IMR-90 (cell line): ENCODE measurements at regions not wholly inside any gene's neighbourhood (a gene's known extent, or its start where the extent isn't known, plus 50 kb on each side); places are given as distances from the start of the nearest gene placed in this dataset.

Experiments used
- ATAC-seq: fragments of 200-7000 bp; cut with Tn5 transposase; 2 replicates; pipeline ENCODE4 v1.9.1; 2020; ENCODE audit warnings: low read depth, mild to moderate bottlenecking, moderate library complexity
- BruUV-seq: library from RNA; stranded (reverse); fragments of 400-500 nt; replicated peaks from 2 replicates; lab custom pipeline; 2021; lab: Mats Ljungman, UMichigan
- CTCF ChIA-PET: fragments of 300-600 bp; formaldehyde crosslinking; extraction: SDS; loops from one replicate; lab custom pipeline; 2021; ENCODE audit warnings: antibody characterized with exemption; lab: Yijun Ruan, JAX
- POLR2A ChIA-PET: fragments of 300-600 bp; sonication (Branson Sonifier 250); formaldehyde crosslinking; loops from one replicate; lab custom pipeline; 2022; ENCODE audit warnings: antibody characterized with exemption; ENCODE audit not compliant: unreplicated experiment; lab: Charles Lee
- DNase-seq: peaks from one replicate; pipeline ENCODE4 v3.0.0; 2013
- H2AFZ ChIP-seq: replicated peaks from 2 replicates; pipeline ENCODE3; 2013; ENCODE audit warnings: low read length, mild to moderate bottlenecking; ENCODE audit not compliant: poor library complexity
- H2AK5ac ChIP-seq: 2 replicates; pipeline ENCODE4 v1.6.1; 2013; ENCODE audit warnings: low read depth, low read length, inconsistent platforms
- H2AK9ac ChIP-seq: replicated peaks from 2 replicates; pipeline ENCODE3; 2013; ENCODE audit warnings: mild to moderate bottlenecking, low read depth, low read length, moderate library complexity; ENCODE audit not compliant: poor library complexity
- H2BK120ac ChIP-seq: 2 replicates; pipeline ENCODE4 v1.6.1; 2013; ENCODE audit warnings: low read depth, low read length, inconsistent platforms
- H2BK15ac ChIP-seq: 3 replicates; pipeline ENCODE4 v1.6.1; 2013; ENCODE audit warnings: low read depth, low read length, inconsistent platforms
- H2BK20ac ChIP-seq: 2 replicates; pipeline ENCODE4 v1.6.1; 2013; ENCODE audit warnings: low read depth, mild to moderate bottlenecking, inconsistent platforms, low read length, moderate library complexity
- H2BK5ac ChIP-seq: 2 replicates; pipeline ENCODE4 v1.6.1; 2013; ENCODE audit warnings: mild to moderate bottlenecking, low read depth, low read length, inconsistent platforms; ENCODE audit not compliant: poor library complexity, severe bottlenecking
- H3K14ac ChIP-seq: replicated peaks from 2 replicates; pipeline ENCODE4 v1.6.1; 2013; ENCODE audit warnings: low read depth, low read length, inconsistent platforms
- H3K18ac ChIP-seq: 2 replicates; pipeline ENCODE4 v1.6.1; 2013; ENCODE audit warnings: low read depth, low read length, control low read depth
- H3K23ac ChIP-seq: 2 replicates; pipeline ENCODE4 v1.6.1; 2013; ENCODE audit warnings: low read depth, low read length, inconsistent platforms
- H3K27ac ChIP-seq: 2 replicates; pipeline ENCODE4 v1.5.1; 2013; ENCODE audit warnings: mild to moderate bottlenecking, control low read depth, low read length; ENCODE audit not compliant: insufficient read depth
- H3K27me3 ChIP-seq: 2 replicates; pipeline ENCODE4 v1.6.1; 2013; ENCODE audit warnings: low read length; ENCODE audit not compliant: control insufficient read depth, insufficient read depth
- H3K36me3 ChIP-seq: 2 replicates; pipeline ENCODE4 v1.6.1; 2013; ENCODE audit warnings: low read length, mixed read lengths; ENCODE audit not compliant: control insufficient read depth, insufficient read depth
- H3K4ac ChIP-seq: 2 replicates; pipeline ENCODE4 v1.6.1; 2013; ENCODE audit warnings: low read depth, low read length, inconsistent platforms
- H3K4me1 ChIP-seq: 2 replicates; pipeline ENCODE4 v1.6.1; 2013; ENCODE audit warnings: low read length, mixed read lengths; ENCODE audit not compliant: control insufficient read depth, insufficient read depth
- H3K4me2 ChIP-seq: 2 replicates; pipeline ENCODE4 v1.6.1; 2013; ENCODE audit warnings: low read depth, mild to moderate bottlenecking, control low read depth, low read length, moderate library complexity
- H3K4me3 ChIP-seq: 2 replicates; pipeline ENCODE4 v1.5.1; 2013; ENCODE audit warnings: low read depth, mild to moderate bottlenecking, control low read depth, low read length, moderate library complexity; ENCODE audit not compliant: insufficient read depth
- H3K56ac ChIP-seq: 2 replicates; pipeline ENCODE4 v1.6.1; 2013; ENCODE audit warnings: low read length, inconsistent platforms; ENCODE audit not compliant: insufficient read depth; ENCODE audit errors: extremely low read depth
- H3K79me1 ChIP-seq, 2 experiments: 2 replicates each; pipeline ENCODE4 v1.6.1; 2013; ENCODE audit warnings: low read length in 2 of 2, inconsistent platforms in 1 of 2, low read depth in 1 of 2
- H3K9ac ChIP-seq: 2 replicates; pipeline ENCODE4 v1.6.1; 2013; ENCODE audit warnings: low read depth, low read length, control low read depth
- H3K9me1 ChIP-seq: 2 replicates; pipeline ENCODE4 v1.6.1; 2013; ENCODE audit warnings: low read length, inconsistent platforms; ENCODE audit not compliant: insufficient read depth
- H3K9me3 ChIP-seq: 2 replicates; pipeline ENCODE4 v1.6.1; 2013; ENCODE audit warnings: low read length; ENCODE audit not compliant: control insufficient read depth, insufficient read depth
- H4K20me1 ChIP-seq: 2 replicates; pipeline ENCODE4 v1.6.1; 2013; ENCODE audit warnings: low read length, inconsistent platforms; ENCODE audit not compliant: insufficient read depth
- H4K5ac ChIP-seq: 2 replicates; pipeline ENCODE4 v1.6.1; 2013; ENCODE audit warnings: mild to moderate bottlenecking, low read depth, low read length, control low read depth
- H4K8ac ChIP-seq, 2 experiments: 2 replicates each; pipeline ENCODE4 v1.6.1; 2013; ENCODE audit warnings: low read depth in 2 of 2, low read length in 2 of 2, control low read depth in 1 of 2, inconsistent platforms in 1 of 2
- H4K91ac ChIP-seq: 2 replicates; pipeline ENCODE4 v1.6.1; 2013; ENCODE audit warnings: low read depth, low read length, inconsistent platforms; ENCODE audit not compliant: insufficient read depth
- MAFK ChIP-seq: IDR thresholded peaks from 2 replicates; pipeline ENCODE4 v1.6.1; 2012; ENCODE audit warnings: low read depth, low read length, improper control_type of control experiment
- POLR2A ChIP-seq: IDR thresholded peaks from 2 replicates; pipeline ENCODE4 v1.6.1; 2012; ENCODE audit warnings: mild to moderate bottlenecking, low read depth, low read length
- WGBS, 2 experiments: methylation state at CpG; one replicate each; pipeline versions ENCODE4 v1.1.5 to v1.1.7; 2013; ENCODE audit warnings: missing lambda C conversion rate in 2 of 2; ENCODE audit not compliant: insufficient read length in 1 of 2; ENCODE audit errors: extremely low coverage in 2 of 2; 5-methylcytosine and 5-hydroxymethylcytosine counted together
- dilution Hi-C: fragments of 300-500 bp; cut with HindIII; formaldehyde crosslinking; loops from one replicate; pipeline ENCODE4 v1.14.3; 2018; ENCODE audit warnings: low sequenced_read_pairs; ENCODE audit not compliant: unreplicated experiment
- in situ Hi-C: fragments of 300-500 bp; cut with MboI; formaldehyde crosslinking; loops from 3 replicates; pipeline ENCODE4 v1.14.3; 2019; ENCODE audit warnings: low sequenced_read_pairs, inconsistent platforms, mixed read lengths
- intact Hi-C: fragments of 100-400 bp; cut with micrococcal nuclease; formaldehyde crosslinking; loops from 2 replicates; pipeline ENCODE4 v1.10.0; 2022

GRCh38 chr4:36549992-36550391 lies 268.6 kb downstream of the DTHD1 start:
- Histone ChIP-seq H3K4me1 (no peaks in the 10 kb centered on the region), H3K4me2 (no peak overlapping the region), H3K9me1 (no peaks in the 10 kb centered on the region), H3K4me3 (no peak overlapping the region), H3K27ac (no peak overlapping the region), H3K23ac (no peak overlapping the region), H3K79me1 (no peaks in the 10 kb centered on the region), H2AFZ (no peak overlapping the region), H4K8ac (no peak overlapping the region), H3K27me3 (no peaks in the 10 kb centered on the region), H3K18ac (no peak overlapping the region), H3K9ac (no peak overlapping the region), H4K5ac (no peak overlapping the region), H2AK5ac (no peak overlapping the region), H4K91ac (no peak overlapping the region), H2BK20ac (no peak overlapping the region), H3K9me3 (0 out of 2 replicates have a peak, but pooled peaks cover 2% of the 10 kb centered on the region), H3K36me3 (no peaks in the 10 kb centered on the region), H4K20me1 (no peaks in the 10 kb centered on the region), H2BK5ac (no peak overlapping the region), H3K56ac (no peak overlapping the region), H3K14ac (no peak overlapping the region), H2BK120ac (no peak overlapping the region), H2AK9ac (no peak overlapping the region), H3K4ac (no peak overlapping the region), H2BK15ac (no peak overlapping the region)
- DNase-seq (no peak), ATAC-seq (no peak)
- BruUV-seq, result no TSS peak
- WGBS, 2 experiments, result no CpG with 5 or more reads among the region's 3 CpGs
- in situ Hi-C loops (no loop called here), intact Hi-C loops (no loop called here), dilution Hi-C loops (no loop called here)
- TF ChIP-seq POLR2A (no peak), MAFK (peak; percentile 82)
- ChIA-PET POLR2A (no interaction called here), CTCF (no interaction called here)
